Aorta (tissue), 5 donors: ENCODE measurements at regions not wholly inside any gene's neighbourhood (a gene's known extent, or its start where the extent isn't known, plus 50 kb on each side); places are given as distances from the start of the nearest gene placed in this dataset.
"Not testable (repeated sequence)": the region's sequence is repeated elsewhere in the genome, so short reads cannot be mapped to it uniquely, and the experiment has no call there.

Source experiments
- ATAC-seq: fragments of 200-7000 bp; cut with Tn5 transposase; one replicate; pipeline ENCODE4 v1.9.1; 2022; ENCODE audit warnings: moderate library complexity; ENCODE audit not compliant: low FRiP score
- DNase-seq, 2 donors: peaks; one replicate each; pipeline ENCODE4 v3.0.0-alpha.2; 2020
- H3K27ac ChIP-seq, 2 donors: one replicate each; pipeline ENCODE4 v1.5.1; 2013; ENCODE audit warnings: low read length in 2 of 2, mild to moderate bottlenecking in 2 of 2, moderate library complexity in 2 of 2, control low read depth in 1 of 2, inconsistent platforms in 1 of 2, low read depth in 1 of 2
- H3K27me3 ChIP-seq, 2 donors: one replicate each; pipeline ENCODE4 v1.6.1; 2013; ENCODE audit warnings: control low read depth in 1 of 2, low read length in 1 of 2, mild to moderate bottlenecking in 1 of 2, moderate library complexity in 1 of 2; ENCODE audit not compliant: insufficient read depth in 2 of 2, control insufficient read depth in 1 of 2
- H3K36me3 ChIP-seq, 2 donors: one replicate each; pipeline ENCODE4 v1.6.1; 2013; ENCODE audit warnings: control low read depth in 1 of 2, low read length in 1 of 2, mild to moderate bottlenecking in 1 of 2; ENCODE audit not compliant: insufficient read depth in 2 of 2, control insufficient read depth in 1 of 2
- H3K4me1 ChIP-seq, 2 donors: one replicate each; pipeline ENCODE4 v1.6.1; 2013; ENCODE audit warnings: low read length in 2 of 2, control low read depth in 1 of 2, mild to moderate bottlenecking in 1 of 2, moderate library complexity in 1 of 2; ENCODE audit not compliant: insufficient read depth in 2 of 2, control insufficient read depth in 1 of 2
- H3K4me3 ChIP-seq, 2 donors: one replicate each; pipeline ENCODE4 v1.5.1; 2013; ENCODE audit warnings: low read length in 2 of 2, control low read depth in 1 of 2, mild to moderate bottlenecking in 1 of 2
- H3K9me3 ChIP-seq: one replicate; pipeline ENCODE4 v1.6.1; 2013; ENCODE audit warnings: mild to moderate bottlenecking, low read length; ENCODE audit not compliant: control insufficient read depth
- WGBS, 2 donors: extraction: QIAGEN DNeasy Blood & Tissue Kit; methylation state at CpG; one replicate each; pipeline ENCODE4 v1.1.7; 2013; 5-methylcytosine and 5-hydroxymethylcytosine counted together
- intact Hi-C, 2 donors: fragments of 100-400 bp; cut with DNase I; formaldehyde crosslinking; loops; one replicate each; pipeline versions ENCODE4 v1.14.2 to v1.15.0; 2022
- donor health status: healthy with polysubstance abuse.
- donor health status: Bipolar disorder and iron deficiency.
- donor health status: DM: no; HTN: no; CAD: no.
- donor health status: DM: no; HTN: no; CAD: no.
- donor health status: DM: yes; HTN: yes; CAD: no.

DNA sequence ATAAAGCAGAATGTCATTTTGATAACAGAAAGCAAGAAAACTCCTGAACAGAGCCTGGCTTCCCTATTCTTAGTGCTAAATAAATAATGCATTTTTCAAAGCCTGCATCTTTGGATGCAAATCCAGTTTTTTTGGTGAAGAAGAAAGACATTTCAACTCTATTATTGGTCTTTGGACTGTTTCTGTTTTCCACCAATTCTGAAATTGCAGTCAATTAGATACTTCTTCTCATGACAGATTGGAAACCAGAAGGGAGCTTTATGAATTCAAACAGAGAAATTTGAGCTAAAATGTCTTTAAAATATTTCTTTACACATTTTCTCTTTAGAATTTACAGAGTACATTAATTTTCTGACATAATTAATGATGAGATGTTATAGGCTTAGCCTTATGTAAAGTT, 189.8 kb downstream of the YTHDC2 start:
- H3K9me3 ChIP-seq = peaks cover 10% of the 10 kb centered on the region
- H3K27ac ChIP-seq = no peak overlapping the region
- H3K4me3 ChIP-seq = no peak overlapping the region
- no peaks in the 10 kb centered on the region for H3K27me3 ChIP-seq
- ATAC-seq = no peak
- H3K4me1 ChIP-seq = no peaks in the 10 kb centered on the region
- intact Hi-C loops = no loop called here
- no peak for DNase-seq
- no peaks in the 10 kb centered on the region for H3K36me3 ChIP-seq

DNA sequence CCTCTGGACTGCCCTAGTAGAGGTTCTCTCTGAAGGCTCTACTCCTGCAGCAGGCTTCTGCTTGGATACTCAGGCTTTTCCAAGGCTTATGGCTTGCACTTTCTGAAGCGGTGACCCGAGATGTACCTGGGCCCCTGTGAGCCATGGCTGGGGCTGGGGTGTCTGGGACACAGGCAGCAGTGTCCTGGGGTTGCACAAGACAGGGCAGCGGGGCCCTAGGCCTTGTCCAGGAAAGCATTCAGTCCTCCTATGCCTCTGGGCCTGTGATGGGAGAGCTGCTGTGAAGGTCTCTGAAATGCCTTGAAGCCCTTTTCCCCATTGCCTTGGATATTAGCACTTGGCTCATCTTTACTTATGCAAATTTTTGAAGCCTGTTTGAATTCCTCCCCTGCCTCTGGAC, 192.2 kb downstream of the YTHDC2 start:
- intact Hi-C loops = no loop called here
- 88 to 100% methylated on average over 3 of the region's 3 CpGs for WGBS, 2 donors
- H3K27ac ChIP-seq = no peak overlapping the region
- no peak for DNase-seq
- H3K4me3 ChIP-seq = no peak overlapping the region
- H3K4me1 ChIP-seq = no peaks in the 10 kb centered on the region
- peaks cover 10% of the 10 kb centered on the region for H3K9me3 ChIP-seq
- ATAC-seq = no peak
- H3K36me3 ChIP-seq = no peaks in the 10 kb centered on the region
- H3K27me3 ChIP-seq = no peaks in the 10 kb centered on the region

DNA sequence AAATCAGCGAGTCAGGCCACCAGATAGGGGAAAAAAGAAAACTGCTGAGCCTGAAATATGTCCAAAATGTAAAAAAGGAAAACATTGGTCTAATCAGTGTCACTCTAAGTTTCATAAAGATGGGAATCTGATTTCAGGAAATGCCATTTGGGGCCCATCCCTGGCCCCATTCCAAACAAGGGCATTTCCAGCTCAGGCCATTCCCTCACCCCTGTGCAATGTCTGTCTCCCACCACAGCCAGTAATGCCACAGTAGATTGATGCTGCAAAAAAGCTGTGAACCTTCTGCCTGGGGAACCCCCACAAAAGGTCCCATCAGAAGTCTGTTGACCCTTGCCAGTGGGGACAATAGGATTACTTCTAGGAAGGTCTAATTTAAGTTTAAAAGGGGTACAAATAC, 199.6 kb downstream of the YTHDC2 start:
- no peaks in the 10 kb centered on the region for H3K36me3 ChIP-seq
- H3K4me1 ChIP-seq = no peaks in the 10 kb centered on the region
- no peaks in the 10 kb centered on the region for H3K27me3 ChIP-seq
- no peak overlapping the region for H3K27ac ChIP-seq
- peaks cover 3% of the 10 kb centered on the region for H3K9me3 ChIP-seq
- DNase-seq (no peak), ATAC-seq (no peak)
- intact Hi-C loops = no loop called here
- H3K4me3 ChIP-seq = no peak overlapping the region
- 0 to 5% methylated on average over 1 of the region's 1 CpG for WGBS, 2 donors

DNA sequence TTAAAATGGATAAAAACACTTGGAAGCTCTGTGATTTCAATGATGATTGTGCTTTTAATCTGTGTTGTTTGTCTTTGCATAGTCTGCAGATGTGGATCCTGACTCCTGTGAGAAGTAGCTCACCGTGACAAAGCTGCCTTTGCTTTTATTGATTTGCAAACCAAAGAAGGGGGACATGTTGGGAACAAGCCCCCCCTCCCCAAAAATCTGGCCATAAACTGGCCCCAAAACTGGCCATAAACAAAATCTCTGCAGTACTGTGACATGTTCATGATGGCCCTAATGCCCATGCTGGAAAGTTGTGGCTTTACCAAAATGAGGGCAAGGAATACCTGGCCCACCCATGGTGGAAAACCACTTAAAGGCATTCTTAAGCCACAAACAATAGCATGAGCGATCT, 202.4 kb downstream of the YTHDC2 start:
- intact Hi-C loops, H3K4me3 ChIP-seq, ATAC-seq, H3K27ac ChIP-seq, DNase-seq, H3K27me3 ChIP-seq, H3K9me3 ChIP-seq, H3K4me1 ChIP-seq, H3K36me3 ChIP-seq: not testable (repeated sequence)
- WGBS, 2 donors = 73 to 87% methylated on average over 2 of the region's 2 CpGs

DNA sequence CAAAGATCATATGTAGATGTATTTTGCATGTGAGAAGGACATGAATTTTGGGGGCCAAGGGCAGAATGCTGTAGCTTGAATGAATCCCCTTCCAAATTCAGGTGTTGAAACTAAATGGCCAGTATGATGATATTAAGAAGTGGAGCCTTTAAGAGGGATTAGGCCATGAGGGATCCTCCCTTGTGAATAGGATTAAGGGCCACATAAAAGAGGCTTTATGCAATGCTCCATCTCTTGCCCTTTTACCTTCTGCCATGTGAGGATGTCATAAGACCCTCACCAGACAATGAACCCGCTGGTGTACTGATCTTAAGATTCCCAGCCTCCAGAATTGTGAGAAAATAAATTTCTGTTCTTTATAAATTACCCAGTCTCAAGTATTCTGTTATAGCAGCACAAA, 206.1 kb downstream of the YTHDC2 start:
- intact Hi-C loops = no loop called here
- no peak overlapping the region for H3K27ac ChIP-seq
- no peaks in the 10 kb centered on the region for H3K36me3 ChIP-seq
- H3K4me3 ChIP-seq = no peak overlapping the region
- DNase-seq (no peak), ATAC-seq (no peak)
- H3K9me3 ChIP-seq = peaks cover 3% of the 10 kb centered on the region
- WGBS, 2 donors = 59 to 63% methylated on average over 1 of the region's 1 CpG
- H3K27me3 ChIP-seq = no peaks in the 10 kb centered on the region
- no peaks in the 10 kb centered on the region for H3K4me1 ChIP-seq

DNA sequence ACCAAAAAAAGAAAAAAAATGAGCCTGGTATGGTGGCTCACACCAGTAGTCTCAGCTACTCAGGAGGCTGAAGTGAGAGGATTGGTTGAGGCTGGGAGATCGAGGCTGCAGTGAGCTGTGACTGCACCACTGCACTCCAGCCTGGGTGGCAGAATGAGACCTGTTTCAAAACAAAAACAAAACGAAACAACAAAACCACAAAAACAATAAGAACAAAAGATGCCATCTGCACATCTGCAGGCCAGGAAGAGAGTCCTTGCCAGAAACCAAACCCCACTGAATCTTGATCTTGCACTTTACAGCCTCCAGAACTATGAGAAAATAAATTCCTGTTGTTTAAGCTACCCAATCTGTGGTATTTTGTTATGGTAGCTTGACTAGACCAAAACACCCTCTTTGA, 207.7 kb downstream of the YTHDC2 start:
- Histone ChIP-seq H3K27ac (no peak overlapping the region), H3K4me3 (no peak overlapping the region), H3K4me1 (no peaks in the 10 kb centered on the region), H3K27me3 (no peaks in the 10 kb centered on the region), H3K36me3 (no peaks in the 10 kb centered on the region), H3K9me3 (peaks cover 2% of the 10 kb centered on the region)
- no peak for DNase-seq
- intact Hi-C loops = no loop called here
- WGBS, 2 donors = 58 to 67% methylated on average over 2 of the region's 2 CpGs
- no peak for ATAC-seq

DNA sequence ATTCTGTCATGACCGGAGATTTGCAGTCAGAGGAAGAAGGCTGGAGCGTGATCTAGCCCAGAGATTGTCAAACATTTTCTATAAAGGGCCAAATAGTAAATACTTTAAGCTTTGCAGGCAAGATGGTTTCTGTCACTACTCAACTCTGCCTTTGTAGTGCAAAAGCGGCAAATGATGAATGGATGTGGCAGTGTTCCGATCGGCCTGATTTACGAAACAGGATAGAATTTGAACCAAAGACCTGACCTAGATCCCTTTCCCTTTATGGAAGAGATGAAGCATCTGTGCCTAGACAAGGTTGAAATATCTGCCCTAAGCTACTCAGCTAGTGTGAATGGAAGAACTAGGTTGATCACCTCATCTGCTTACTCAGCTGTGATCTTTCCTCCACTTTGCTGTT, 209.5 kb downstream of the YTHDC2 start:
- no peaks in the 10 kb centered on the region for H3K27me3 ChIP-seq
- no peaks in the 10 kb centered on the region for H3K9me3 ChIP-seq
- DNase-seq (no peak), ATAC-seq (no peak)
- H3K36me3 ChIP-seq = no peaks in the 10 kb centered on the region
- no peak overlapping the region for H3K4me3 ChIP-seq
- H3K4me1 ChIP-seq = no peaks in the 10 kb centered on the region
- H3K27ac ChIP-seq = no peak overlapping the region
- intact Hi-C loops = no loop called here
- 42 to 48% methylated on average over 6 of the region's 6 CpGs for WGBS, 2 donors

DNA sequence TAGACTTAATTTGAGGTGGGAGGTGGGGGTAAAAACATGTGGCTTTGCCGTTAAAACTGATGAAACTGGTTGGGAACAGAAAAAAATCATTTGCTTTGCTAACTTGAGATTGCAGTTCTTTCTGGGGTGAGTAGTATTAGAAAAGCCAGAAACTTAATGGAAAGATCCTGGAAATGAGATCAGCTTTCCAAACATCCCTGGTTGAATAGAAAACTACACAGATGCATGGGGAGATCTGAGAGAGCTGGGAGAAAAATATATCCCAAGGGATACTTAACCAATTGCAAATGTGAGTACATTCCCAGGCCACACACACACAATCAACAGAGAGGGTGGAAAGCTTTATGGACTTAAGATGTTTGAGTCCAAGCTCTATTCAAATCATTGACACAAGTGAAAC, 222.3 kb downstream of the YTHDC2 start:
- Histone ChIP-seq H3K27ac (no peak overlapping the region), H3K27me3 (no peaks in the 10 kb centered on the region), H3K4me1 (no peaks in the 10 kb centered on the region), H3K4me3 (no peak overlapping the region), H3K9me3 (no peaks in the 10 kb centered on the region), H3K36me3 (no peaks in the 10 kb centered on the region)
- ATAC-seq (no peak), DNase-seq (no peak)
- intact Hi-C loops = no loop called here
- WGBS, 2 donors = 8 to 29% methylated on average over 1 of the region's 1 CpG

DNA sequence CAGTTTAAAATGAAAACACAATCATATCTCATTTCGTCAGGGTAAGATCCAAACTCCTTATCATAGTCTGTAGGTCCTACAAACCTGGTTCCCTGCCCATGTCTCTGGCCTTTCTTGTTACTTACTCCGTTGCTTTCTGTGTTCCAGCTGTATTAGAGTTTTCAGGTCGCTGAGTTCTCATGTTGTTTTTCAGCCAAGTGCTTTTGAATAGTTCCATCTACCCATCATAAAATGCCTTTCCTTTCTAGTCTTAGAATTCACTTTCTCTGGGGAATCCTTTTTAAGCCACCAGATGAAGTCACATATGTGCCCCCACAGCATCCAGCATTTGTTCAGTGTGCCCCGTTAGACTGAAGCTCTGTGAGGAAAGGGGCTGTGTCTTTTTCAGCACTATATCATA, 228.7 kb downstream of the YTHDC2 start:
- Histone ChIP-seq H3K9me3 (no peaks in the 10 kb centered on the region), H3K27ac (no peak overlapping the region), H3K27me3 (no peaks in the 10 kb centered on the region), H3K4me3 (no peak overlapping the region), H3K36me3 (no peaks in the 10 kb centered on the region), H3K4me1 (no peaks in the 10 kb centered on the region)
- intact Hi-C loops = no loop called here
- ATAC-seq (no peak), DNase-seq (no peak)
- WGBS, 2 donors = 18 to 23% methylated on average over 4 of the region's 4 CpGs
